Hypothalamus (tissue), 51 donors: ENCODE measurements at regions not wholly inside any gene's neighbourhood (a gene's known extent, or its start where the extent isn't known, plus 50 kb on each side); places are given as distances from the start of the nearest gene placed in this dataset.

Experiments used
- DNase-seq, 51 donors: peaks; one replicate each; lab custom pipeline; 2025; lab: John Stamatoyannopoulos, UW

GRCh38 chr2:145323512-145323911, 803.6 kb upstream of the ZEB2 start:
- no peak for DNase-seq

GRCh38 chr2:145321344-145321743, 801.4 kb upstream of the ZEB2 start:
- no peak for DNase-seq

DNA sequence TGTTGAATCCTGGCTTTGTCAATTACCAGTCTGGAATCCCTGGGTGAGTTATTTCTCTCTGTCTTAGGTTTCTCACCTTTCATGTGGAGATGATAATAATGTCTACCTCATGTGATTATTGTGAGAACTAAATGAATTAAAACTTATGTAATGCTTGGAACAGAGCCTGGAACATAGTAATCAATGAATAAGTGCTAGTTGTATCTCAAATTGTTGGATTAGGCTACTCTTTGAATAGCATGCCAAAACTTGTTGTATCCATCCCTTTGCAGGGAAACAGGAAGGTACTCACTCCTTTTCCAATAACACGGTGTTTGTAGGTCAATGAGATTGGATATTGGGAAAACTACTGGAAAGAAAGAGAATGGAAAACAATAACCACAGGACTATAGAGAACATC, 796.6 kb upstream of the ZEB2 start:
- no peak for DNase-seq

- DNase-seq, result no peak
Measured at GRCh38 chr2:145315053-145315452, 795.1 kb upstream of the ZEB2 start.

GRCh38 chr2:145314119-145314633, 794.3 kb upstream of the ZEB2 start:
- DNase-seq, result no peak

GRCh38 chr2:145305889-145306288, 786.0 kb upstream of the ZEB2 start:
- DNase-seq, result no peak

DNA sequence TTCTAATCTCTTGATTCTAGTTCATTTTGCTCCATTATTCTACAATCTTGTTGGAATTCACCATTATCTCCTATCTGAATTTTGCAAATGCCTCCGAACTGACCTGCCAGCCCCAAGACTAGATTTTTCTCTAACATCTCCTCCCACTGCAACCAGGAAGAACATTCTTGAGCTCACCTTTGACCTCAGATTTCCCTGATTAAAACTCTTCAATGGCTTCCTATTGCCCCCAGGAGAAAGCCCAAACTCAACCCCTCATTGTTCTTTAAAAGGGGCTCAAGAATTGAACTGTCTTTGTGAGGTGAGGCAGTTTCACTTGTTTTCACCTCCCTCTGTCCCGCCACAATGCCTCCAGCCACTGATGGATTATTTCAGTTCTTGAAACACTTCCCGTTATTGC, 784.6 kb upstream of the ZEB2 start:
- no peak for DNase-seq

DNA sequence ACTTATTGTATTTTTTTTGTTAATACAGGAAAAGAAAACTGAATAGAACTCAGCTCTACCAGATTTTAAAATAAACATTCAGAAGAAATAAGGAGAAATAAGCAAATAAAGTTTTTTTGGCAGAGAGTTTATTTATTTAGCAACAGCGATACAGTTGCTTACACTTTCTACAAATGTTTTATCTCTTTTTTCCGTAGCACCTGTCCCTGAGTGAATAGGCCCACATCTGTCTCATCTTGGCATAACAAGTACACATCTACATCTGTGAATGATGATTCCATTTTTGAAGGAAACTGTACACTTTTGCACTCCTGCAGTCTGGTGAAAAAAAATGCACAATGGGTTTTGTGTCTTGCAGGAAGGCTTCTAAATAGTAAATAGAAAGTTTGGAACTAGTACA, 783.6 kb upstream of the ZEB2 start:
- no peak for DNase-seq

DNA sequence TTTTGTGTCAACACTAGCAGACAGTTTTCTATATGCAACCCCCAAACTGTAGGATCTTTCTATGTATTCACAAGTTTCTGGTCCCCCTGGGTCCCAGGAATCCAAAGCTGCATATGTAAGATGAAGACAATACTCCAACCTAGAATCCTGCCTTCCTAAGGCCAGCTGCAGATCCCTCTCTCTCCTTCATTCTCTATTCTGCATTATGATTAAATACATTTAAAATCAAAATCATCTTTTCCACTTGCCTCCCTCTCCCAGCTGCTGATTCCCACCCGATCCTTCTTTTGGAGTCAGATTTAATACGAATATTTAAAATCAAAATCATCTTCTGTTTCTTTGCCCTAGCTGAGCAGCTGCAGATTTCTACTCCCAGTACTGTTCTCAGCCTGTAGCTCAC, 783.0 kb upstream of the ZEB2 start:
- no peak for DNase-seq

DNA sequence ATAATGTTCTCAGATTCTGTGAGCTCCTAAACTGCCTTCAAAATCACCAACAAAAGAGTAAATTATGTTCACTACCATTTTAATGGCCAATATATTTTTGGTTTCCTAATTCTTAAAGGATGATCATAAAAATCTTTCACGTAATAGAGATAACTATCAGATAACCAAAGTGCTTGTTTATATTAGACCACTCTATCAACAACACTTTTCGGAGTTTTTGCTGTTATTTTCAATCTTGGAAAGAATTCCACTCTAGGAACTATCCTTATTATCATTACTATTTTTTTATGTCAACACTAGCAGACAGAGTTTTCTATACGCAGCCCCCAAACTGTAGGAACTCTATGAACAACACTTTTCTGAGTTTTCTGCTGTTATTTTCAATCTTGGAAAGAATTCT, 782.5 kb upstream of the ZEB2 start:
- no peak for DNase-seq

DNA sequence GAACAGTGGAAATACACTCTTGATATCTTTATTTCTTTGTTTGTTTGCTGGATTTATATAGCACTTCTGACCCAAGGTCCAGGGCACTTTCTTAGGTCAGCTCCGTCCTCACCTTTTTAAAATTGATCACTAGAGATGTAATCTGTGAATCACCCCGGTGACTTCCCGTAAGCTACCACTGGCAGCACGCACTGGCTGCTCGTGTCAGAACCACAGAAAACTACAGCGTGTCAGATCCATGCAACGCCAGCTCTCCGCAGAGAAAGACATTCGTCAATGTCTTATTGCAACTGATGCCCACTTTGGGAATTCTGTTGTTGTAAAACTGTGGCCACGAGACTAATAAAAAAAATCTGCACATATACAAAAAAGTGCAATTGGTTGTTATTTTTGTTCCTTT, 779.4 kb upstream of the ZEB2 start:
- no peak for DNase-seq

GRCh38 chr2:145292166-145292565, 772.2 kb upstream of the ZEB2 start:
- DNase-seq, result no peak

- DNase-seq, result no peak
Measured at GRCh38 chr2:145290986-145291385, 771.1 kb upstream of the ZEB2 start.

GRCh38 chr2:145289946-145290345, 770.0 kb upstream of the ZEB2 start:
- DNase-seq, result no peak

- no peak for DNase-seq
Measured at GRCh38 chr2:145288650-145289496, 769.0 kb upstream of the ZEB2 start.

- no peak for DNase-seq
Measured at GRCh38 chr2:145287736-145288135, 767.8 kb upstream of the ZEB2 start.

GRCh38 chr2:145286716-145287275, 766.9 kb upstream of the ZEB2 start:
- DNase-seq, result no peak

GRCh38 chr2:145284551-145284950, 764.6 kb upstream of the ZEB2 start:
- DNase-seq, result no peak

DNA sequence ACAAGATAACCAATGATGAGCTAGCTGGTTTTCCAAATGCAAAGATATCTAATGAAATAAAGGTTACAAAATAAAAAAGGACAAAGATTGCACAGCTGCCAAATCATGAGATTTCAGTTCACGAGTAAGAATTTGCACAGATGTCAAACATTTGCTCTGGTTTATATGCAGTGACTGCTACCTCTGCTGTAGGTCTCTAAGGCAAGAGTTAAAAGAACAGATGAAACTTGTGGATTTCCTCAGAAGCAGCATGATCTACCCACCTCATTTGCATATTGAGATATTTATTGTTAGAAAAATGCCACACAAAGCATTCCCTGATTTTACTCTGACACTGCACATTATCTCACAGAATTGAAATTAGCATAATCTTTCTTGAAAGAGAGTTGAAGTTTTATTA, 763.2 kb upstream of the ZEB2 start:
- DNase-seq, result no peak

DNA sequence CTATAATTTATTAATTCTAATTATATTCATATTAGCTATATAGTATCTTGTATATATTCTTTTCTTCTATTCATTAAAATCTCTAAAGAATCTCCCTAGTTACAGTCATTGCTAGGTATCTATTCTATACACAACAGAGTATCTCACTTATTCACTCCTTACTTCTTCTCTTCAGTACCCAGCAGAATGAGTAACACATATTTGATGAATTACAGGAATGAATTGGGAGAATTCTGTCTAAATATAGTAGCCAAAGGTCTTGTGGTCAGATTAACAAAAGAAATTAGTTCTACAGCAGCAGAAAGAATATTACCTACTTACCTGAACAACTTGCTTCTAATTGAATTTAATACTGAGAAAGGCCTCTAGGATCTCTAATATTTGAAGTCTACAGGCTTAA, 758.0 kb upstream of the ZEB2 start:
- no peak for DNase-seq

DNA sequence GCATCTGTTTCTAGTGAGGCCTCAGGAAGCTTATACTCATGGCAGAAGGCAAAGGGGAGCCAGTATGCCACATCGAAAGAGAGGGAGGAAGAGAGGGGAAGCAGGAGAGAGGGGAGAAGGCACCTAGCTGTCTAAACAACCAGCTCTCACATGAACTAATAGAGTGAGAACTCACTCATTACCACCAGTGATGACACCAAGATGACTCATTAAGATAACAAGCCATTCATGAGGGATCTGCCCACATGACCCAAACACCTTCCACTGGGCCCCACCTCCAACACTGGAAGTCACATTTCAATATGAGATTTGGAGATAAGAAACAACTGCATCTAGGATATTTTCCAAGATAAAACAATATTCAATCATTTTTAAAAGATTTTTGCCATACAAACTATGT, 753.9 kb upstream of the ZEB2 start:
- no peak for DNase-seq

DNA sequence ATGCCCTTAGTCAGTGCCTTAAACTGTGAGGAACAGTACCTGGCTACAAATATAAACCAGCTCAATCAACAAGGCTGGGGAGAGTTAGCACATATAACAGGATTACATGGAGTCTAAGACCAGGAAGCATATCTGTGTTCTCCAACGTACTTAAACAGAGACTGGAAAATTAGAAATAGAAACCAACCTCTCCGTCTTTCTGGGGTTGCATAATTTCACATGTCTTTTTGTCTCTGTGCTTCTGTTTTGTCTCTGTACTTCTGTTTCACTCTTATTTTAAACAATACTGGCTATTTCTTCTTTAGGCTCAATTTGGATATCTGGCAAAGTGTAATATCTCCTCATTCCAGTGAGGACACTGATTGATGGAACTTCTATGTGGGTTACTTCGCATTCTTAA, 749.0 kb upstream of the ZEB2 start:
- no peak for DNase-seq
